ENCODE measurements at regions not wholly inside any gene's neighbourhood (a gene's known extent, or its start where the extent isn't known, plus 50 kb on each side); places are given as distances from the start of the nearest gene placed in this dataset.

- DNase-seq (ENCODE audit: low spot score) = no peak
- H2AFZ ChIP-seq (replicated peaks) = no peak overlapping the region
- no peak overlapping the region for H3K9ac ChIP-seq
- H3K4me2 ChIP-seq = no peak overlapping the region
- peaks cover 6% of the 10 kb centered on the region for H3F3A ChIP-seq (ENCODE audit: low read depth)
- no peaks in the 10 kb centered on the region for H3K9me3 ChIP-seq (ENCODE audit: low read depth)
- H3K4me1 ChIP-seq = peaks cover 4% of the 10 kb centered on the region
- no peak overlapping the region for H3K4me3 ChIP-seq
- no peak overlapping the region for H3K4me3 Mint-ChIP-seq
- H3K4me1 Mint-ChIP-seq = peaks cover 20% of the 10 kb centered on the region
- H3K27me3 Mint-ChIP-seq (ENCODE audit: insufficient read depth, low read depth) = peaks cover 12% of the 10 kb centered on the region
- no peaks in the 10 kb centered on the region for H3K27me3 ChIP-seq
- no peak overlapping the region for H3K27ac ChIP-seq
- TF ChIP-seq EZH2 (IDR thresholded peaks at IDR 0.05) (no peak), CTCF (IDR thresholded peaks at IDR 0.05) (no peak), EZH2phosphoT487 (IDR thresholded peaks at IDR 0.05) (no peak)
- no peaks in the 10 kb centered on the region for H3K79me2 ChIP-seq (ENCODE audit: low read depth)
- peak overlapping the region; percentile 82 for H3K27ac Mint-ChIP-seq
- H3K36me3 Mint-ChIP-seq = peaks cover 4% of the 10 kb centered on the region
- no peaks in the 10 kb centered on the region for H3K36me3 ChIP-seq
- no peaks in the 10 kb centered on the region for H4K20me1 ChIP-seq (ENCODE audit: low read depth)
- peaks cover 3% of the 10 kb centered on the region for H3K9me3 Mint-ChIP-seq
These were observed 50.4 kb upstream of the ZNF532 start for GRCh38 chr18:58814317-58814716.
